ENCODE measurements at regions not wholly inside any gene's neighbourhood (a gene's known extent, or its start where the extent isn't known, plus 50 kb on each side); places are given as distances from the start of the nearest gene placed in this dataset.

GRCh38 chr14:87261621-87262020 lies 731.4 kb downstream of the GALC start:
- POLR2A ChIA-PET (ENCODE audit: unreplicated experiment): no interaction called here
- BruUV-seq (replicated peaks): no TSS peak
- Histone ChIP-seq H2AFZ (no peak overlapping the region), H3K79me2 (ENCODE audit: low read depth) (no peaks in the 10 kb centered on the region), H3K4me2 (no peak overlapping the region), H3F3A (ENCODE audit: insufficient read depth, low read depth) (no peaks in the 10 kb centered on the region), H3K4me1 (replicated peaks; ENCODE audit: insufficient read depth) (no peaks in the 10 kb centered on the region), H3K4me3 (no peak overlapping the region), H3K27ac (no peak overlapping the region), H3K36me3 (ENCODE audit: low read depth) (no peaks in the 10 kb centered on the region), H4K20me1 (ENCODE audit: insufficient read depth) (no peaks in the 10 kb centered on the region), H3K27me3 (ENCODE audit: insufficient read depth, low read depth) (no peaks in the 10 kb centered on the region), H3K9me2 (ENCODE audit: insufficient read depth) (no peaks in the 10 kb centered on the region), H3K9me3 (ENCODE audit: insufficient read depth, low read depth) (no peaks in the 10 kb centered on the region)
- CTCF ChIA-PET: no interaction called here
- no peak for DNase-seq
- no peak for TF ChIP-seq CTCF (conservative IDR thresholded peaks at IDR 0.05)
- no peak for TF ChIP-seq EZH2 (IDR thresholded peaks at IDR 0.05; ENCODE audit: low read depth)
- intact Hi-C loops (cut with micrococcal nuclease; ENCODE audit: unreplicated experiment): no loop called here

- Histone ChIP-seq H3K27me3 (ENCODE audit: insufficient read depth, low read depth) (no peaks in the 10 kb centered on the region), H3K4me1 (replicated peaks; ENCODE audit: insufficient read depth) (no peaks in the 10 kb centered on the region), H2AFZ (no peak overlapping the region), H3K9me2 (ENCODE audit: insufficient read depth) (no peaks in the 10 kb centered on the region), H3K4me2 (no peak overlapping the region), H3F3A (ENCODE audit: insufficient read depth, low read depth) (no peaks in the 10 kb centered on the region), H3K36me3 (ENCODE audit: low read depth) (no peaks in the 10 kb centered on the region), H3K4me3 (no peak overlapping the region), H3K27ac (no peak overlapping the region), H4K20me1 (ENCODE audit: insufficient read depth) (no peaks in the 10 kb centered on the region), H3K79me2 (ENCODE audit: low read depth) (no peaks in the 10 kb centered on the region), H3K9me3 (ENCODE audit: insufficient read depth, low read depth) (no peaks in the 10 kb centered on the region)
- CTCF ChIA-PET: no interaction called here
- no peak for DNase-seq
- no peak for TF ChIP-seq CTCF (conservative IDR thresholded peaks at IDR 0.05)
- TF ChIP-seq EZH2 (IDR thresholded peaks at IDR 0.05; ENCODE audit: low read depth): no peak
- BruUV-seq (replicated peaks): no TSS peak
- POLR2A ChIA-PET (ENCODE audit: unreplicated experiment): no interaction called here
- intact Hi-C loops (cut with micrococcal nuclease; ENCODE audit: unreplicated experiment): no loop called here
These were observed 732.5 kb downstream of the GALC start for GRCh38 chr14:87260460-87260859.

GRCh38 chr14:87257421-87257820 lies 735.6 kb downstream of the GALC start:
- Histone ChIP-seq H3K4me3 (no peak overlapping the region), H2AFZ (no peak overlapping the region), H3K27me3 (ENCODE audit: insufficient read depth, low read depth) (no peaks in the 10 kb centered on the region), H4K20me1 (ENCODE audit: insufficient read depth) (no peaks in the 10 kb centered on the region), H3K27ac (no peak overlapping the region), H3F3A (ENCODE audit: insufficient read depth, low read depth) (no peaks in the 10 kb centered on the region), H3K36me3 (ENCODE audit: low read depth) (no peaks in the 10 kb centered on the region), H3K9me2 (ENCODE audit: insufficient read depth) (no peaks in the 10 kb centered on the region), H3K4me1 (replicated peaks; ENCODE audit: insufficient read depth) (no peaks in the 10 kb centered on the region), H3K79me2 (ENCODE audit: low read depth) (no peaks in the 10 kb centered on the region), H3K4me2 (no peak overlapping the region), H3K9me3 (ENCODE audit: insufficient read depth, low read depth) (no peaks in the 10 kb centered on the region)
- intact Hi-C loops (cut with micrococcal nuclease; ENCODE audit: unreplicated experiment): no loop called here
- BruUV-seq (replicated peaks): no TSS peak
- POLR2A ChIA-PET (ENCODE audit: unreplicated experiment): no interaction called here
- TF ChIP-seq EZH2 (IDR thresholded peaks at IDR 0.05; ENCODE audit: low read depth): no peak
- no peak for TF ChIP-seq CTCF (conservative IDR thresholded peaks at IDR 0.05)
- CTCF ChIA-PET: no interaction called here
- no peak for DNase-seq

Data from PC-9 (cell line).